GM12878 (cell line): ENCODE measurements at regions not wholly inside any gene's neighbourhood (a gene's known extent, or its start where the extent isn't known, plus 50 kb on each side); places are given as distances from the start of the nearest gene placed in this dataset.

ENCODE experiments used
- ATAC-seq: fragments of 200-7000 bp; cut with Tn5 transposase; 3 replicates; pipeline ENCODE4 v1.9.1; 2020; ENCODE audit warnings: mild to moderate bottlenecking, moderate library complexity
- BruUV-seq: library from RNA; stranded (reverse); fragments of 400-500 nt; replicated peaks from 2 replicates; lab custom pipeline; 2021; lab: Mats Ljungman, UMichigan
- CTCF ChIA-PET: fragments of 300-600 bp; sonication (Branson Sonifier 250); formaldehyde crosslinking; extraction: SDS; loops from one replicate; lab custom pipeline; 2021; ENCODE audit warnings: inconsistent platforms; lab: Yijun Ruan, JAX
- POLR2A ChIA-PET: fragments of 350-600 bp; formaldehyde crosslinking; extraction: SDS; loops from one replicate; lab custom pipeline; 2021; ENCODE audit warnings: inconsistent platforms; lab: Charles Lee
- RAD21 ChIA-PET: fragments of 300-600 bp; sonication (Branson Sonifier 250); formaldehyde crosslinking; loops from one replicate; lab custom pipeline; 2023; ENCODE audit warnings: antibody characterized with exemption; ENCODE audit not compliant: unreplicated experiment; lab: Charles Lee
- SMC1A ChIA-PET: fragments of 300-600 bp; sonication (Branson Sonifier 250); formaldehyde crosslinking; loops from one replicate; lab custom pipeline; 2023; ENCODE audit not compliant: unreplicated experiment, uncharacterized antibody; lab: Charles Lee
- DNase-seq: peaks from one replicate; pipeline ENCODE4 v3.0.0-alpha.2; 2011; ENCODE audit warnings: low read depth, low spot score
- FAIRE-seq: peaks from 3 replicates; lab custom pipeline; 2011; peaks lifted over from hg19 to GRCh38; lab: Jason Lieb, UNC
- H2AFZ ChIP-seq: 2 replicates; pipeline ENCODE4 v1.6.0; 2011; ENCODE audit warnings: low read depth, low read length, control low read depth; ENCODE audit not compliant: control insufficient read depth
- H3K27ac ChIP-seq: 2 replicates; pipeline ENCODE4 v1.5.1; 2011; ENCODE audit warnings: control low read depth; ENCODE audit not compliant: control insufficient read depth, insufficient read depth
- H3K27me3 ChIP-seq, 2 experiments: replicated peaks in 1 of 2; 2 replicates each; pipeline versions ENCODE4 v1.6.0 to v1.6.1; 2011; ENCODE audit warnings: low read length in 1 of 2; ENCODE audit not compliant: control insufficient read depth in 2 of 2, insufficient read depth in 2 of 2
- H3K36me3 ChIP-seq, 2 experiments: 2 replicates each; pipeline ENCODE4 v1.5.1; 2011; ENCODE audit warnings: low read length in 1 of 2; ENCODE audit not compliant: control insufficient read depth in 2 of 2, insufficient read depth in 2 of 2
- H3K4me1 ChIP-seq: 2 replicates; pipeline ENCODE4 v1.6.1; 2011; ENCODE audit warnings: mild to moderate bottlenecking, low read length, moderate library complexity, mixed read lengths; ENCODE audit not compliant: control insufficient read depth, insufficient read depth
- H3K4me2 ChIP-seq: 2 replicates; pipeline ENCODE4 v1.6.0; 2011; ENCODE audit warnings: control low read depth; ENCODE audit not compliant: control insufficient read depth, insufficient read depth
- H3K4me3 ChIP-seq: fragments of 200-600 bp; sonication (generic); 2 replicates; pipeline ENCODE4 v1.5.1; 2016
- H3K79me2 ChIP-seq: 2 replicates; pipeline ENCODE4 v1.6.0; 2011; ENCODE audit warnings: low read length; ENCODE audit not compliant: control insufficient read depth, insufficient read depth
- H3K9ac ChIP-seq: 2 replicates; pipeline ENCODE4 v1.8.0; 2011; ENCODE audit warnings: low read length, control low read depth, mixed read lengths; ENCODE audit not compliant: control insufficient read depth, insufficient read depth
- H3K9me3 ChIP-seq: replicated peaks from 3 replicates; pipeline ENCODE4 v1.5.1; 2011; ENCODE audit warnings: mild to moderate bottlenecking, low read length; ENCODE audit not compliant: control insufficient read depth, insufficient read depth
- H4K20me1 ChIP-seq: 2 replicates; pipeline ENCODE4 v1.6.0; 2011; ENCODE audit not compliant: control insufficient read depth, insufficient read depth
- KLF5 ChIP-seq: fragments of 450-650 bp; IDR thresholded peaks from 2 replicates; pipeline ENCODE4 v1.6.1; 2014; ENCODE audit warnings: mild to moderate bottlenecking; ENCODE audit not compliant: partially characterized antibody
- TAF1 ChIP-seq: IDR thresholded peaks from 2 replicates; pipeline ENCODE4 v1.6.1; 2011; ENCODE audit warnings: mild to moderate bottlenecking, low read depth, low read length, borderline replicate concordance
- WGBS: methylation state at CpG from one replicate; pipeline ENCODE4 v1.1.6; 2016; ENCODE audit warnings: low lambda C conversion rate; ENCODE audit not compliant: insufficient replicate concordance, insufficient coverage; ENCODE audit errors: missing lambda C conversion rate; 5-methylcytosine and 5-hydroxymethylcytosine counted together
- in situ Hi-C: fragments of 300-500 bp; cut with MboI; formaldehyde crosslinking; loops from 9 replicates; pipeline ENCODE4 v1.14.3; 2018; ENCODE audit warnings: mixed read lengths
- intact Hi-C: fragments of 100-400 bp; cut with micrococcal nuclease; formaldehyde crosslinking; loops from one replicate; pipeline ENCODE4 v1.14.2; 2022; ENCODE audit not compliant: unreplicated experiment

- Histone ChIP-seq H4K20me1 (no peaks in the 10 kb centered on the region), H3K27me3 (no peaks in the 10 kb centered on the region), H3K79me2 (no peaks in the 10 kb centered on the region), H3K4me1 (no peaks in the 10 kb centered on the region), H3K9me3 (no peaks in the 10 kb centered on the region), H3K4me3 (no peak overlapping the region), H3K9ac (no peak overlapping the region), H3K4me2 (no peak overlapping the region), H3K27ac (no peak overlapping the region), H2AFZ (no peak overlapping the region), H3K36me3 (no peaks in the 10 kb centered on the region)
- intact Hi-C loops, result no loop called here
- FAIRE-seq (no peak), DNase-seq (no peak), ATAC-seq (no peak)
- WGBS, result 39% methylated on average over 1 of the region's 1 CpG
- TF ChIP-seq TAF1, result no peak
- ChIA-PET SMC1A (interaction anchor here (0.6 to 1.1 kb wide), 2 partner anchors 26 to 1790 kb away, joined by 3 read pairs; no protein-coding TSS in a partner anchor), RAD21 (no interaction called here), CTCF (interaction anchor here (1.1 to 1.4 kb wide), 2 partner anchors 11 to 16 kb away, joined by 3 to 4 read pairs; no protein-coding TSS in a partner anchor), POLR2A (no interaction called here)
- BruUV-seq, result no TSS peak
- in situ Hi-C loops, result no loop called here
These were observed 443.9 kb downstream of the PRR16 start for GRCh38 chr5:120907953-120908352.

- 0% methylated on average over 1 of the region's 1 CpG for WGBS
- H3K36me3 ChIP-seq, result no peaks in the 10 kb centered on the region
- no peaks in the 10 kb centered on the region for H4K20me1 ChIP-seq
- no peak overlapping the region for H2AFZ ChIP-seq
- ATAC-seq (no peak), FAIRE-seq (no peak), DNase-seq (no peak)
- no peaks in the 10 kb centered on the region for H3K9me3 ChIP-seq
- intact Hi-C loops (no loop called here), in situ Hi-C loops (no loop called here)
- H3K4me3 ChIP-seq, result no peak overlapping the region
- H3K27me3 ChIP-seq, result no peaks in the 10 kb centered on the region
- TF ChIP-seq KLF5, result no peak
- ChIA-PET POLR2A (no interaction called here), CTCF (no interaction called here), SMC1A (no interaction called here), RAD21 (no interaction called here)
- no peak overlapping the region for H3K27ac ChIP-seq
- H3K4me1 ChIP-seq, result no peaks in the 10 kb centered on the region
- BruUV-seq, result no TSS peak
- H3K9ac ChIP-seq, result no peak overlapping the region
- H3K4me2 ChIP-seq, result no peak overlapping the region
- no peaks in the 10 kb centered on the region for H3K79me2 ChIP-seq
These were observed 446.5 kb downstream of the PRR16 start for GRCh38 chr5:120910629-120911028.
